ENCODE measurements at regions not wholly inside any gene's neighbourhood (a gene's known extent, or its start where the extent isn't known, plus 50 kb on each side); places are given as distances from the start of the nearest gene placed in this dataset.

GRCh38 chr7:97270280-97270679 lies 152.8 kb downstream of the SDHAF3 start:
- no peak for TF ChIP-seq CTCF (IDR thresholded peaks at IDR 0.05)
- TF ChIP-seq POLR2AphosphoS5 (IDR thresholded peaks at IDR 0.05), result no peak
- no peak for TF ChIP-seq EP300 (IDR thresholded peaks at IDR 0.05)

All from gastroesophageal sphincter (tissue), 3 donors.